Activated T-cell treated with anti-CD3 and anti-CD28 coated beads for 1 hour (primary cell): ENCODE measurements at regions not wholly inside any gene's neighbourhood (a gene's known extent, or its start where the extent isn't known, plus 50 kb on each side); places are given as distances from the start of the nearest gene placed in this dataset.
"Not testable (repeated sequence)": the region's sequence is repeated elsewhere in the genome, so short reads cannot be mapped to it uniquely, and the experiment has no call there.

Source experiments
- DNase-seq: peaks from one replicate; pipeline ENCODE4 v3.0.0-alpha.2; 2020; ENCODE audit warnings: low read depth

GRCh38 chrX:848386-848785 is 217.8 kb downstream of the SHOX start:
- no peak for DNase-seq

DNA sequence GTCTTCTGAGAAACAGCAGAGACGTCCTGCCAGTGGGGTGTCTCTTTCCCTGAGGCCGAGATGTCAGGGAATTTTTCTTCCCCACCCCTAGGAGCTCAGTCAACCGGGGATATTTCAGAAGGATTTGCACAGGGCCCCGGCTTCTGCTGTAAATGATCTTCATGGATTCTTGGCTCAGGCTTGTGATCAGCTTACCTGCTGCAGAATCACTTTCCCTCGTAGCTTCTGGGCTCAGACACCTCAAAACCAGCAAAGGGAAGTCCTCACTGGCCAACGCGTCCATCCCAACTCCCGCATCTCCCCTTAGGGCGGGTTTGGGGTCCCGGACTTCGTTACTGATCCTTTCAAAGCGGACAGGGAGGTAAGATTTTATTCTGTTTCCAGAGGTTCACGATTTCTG is 212.7 kb downstream of the SHOX start:
- DNase-seq = no peak

DNA sequence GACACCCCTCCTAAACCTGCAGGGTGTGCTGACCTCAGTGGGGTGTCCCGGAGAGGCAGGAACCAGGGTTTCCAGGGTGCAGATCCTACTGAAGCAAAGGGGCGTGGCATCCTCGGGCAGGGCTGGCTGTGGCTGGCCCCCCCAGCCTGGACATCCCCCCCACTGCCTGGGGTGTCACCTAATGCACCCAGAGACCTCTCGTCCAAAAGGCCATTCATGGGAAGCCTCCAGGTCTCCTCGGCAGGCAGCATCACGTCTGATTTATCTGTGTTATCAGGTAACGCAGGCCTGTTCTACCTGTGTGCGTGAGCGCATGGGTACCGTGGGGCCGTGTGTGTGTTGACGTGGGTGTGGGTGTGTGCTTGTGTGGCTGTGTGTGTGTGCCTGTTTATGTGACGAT is 210.0 kb downstream of the SHOX start:
- no peak for DNase-seq

- DNase-seq = not testable (repeated sequence)
These were observed 208.1 kb downstream of the SHOX start for GRCh38 chrX:838666-839065.

GRCh38 chrX:835857-836256 is 205.3 kb downstream of the SHOX start:
- DNase-seq = not testable (repeated sequence)

DNA sequence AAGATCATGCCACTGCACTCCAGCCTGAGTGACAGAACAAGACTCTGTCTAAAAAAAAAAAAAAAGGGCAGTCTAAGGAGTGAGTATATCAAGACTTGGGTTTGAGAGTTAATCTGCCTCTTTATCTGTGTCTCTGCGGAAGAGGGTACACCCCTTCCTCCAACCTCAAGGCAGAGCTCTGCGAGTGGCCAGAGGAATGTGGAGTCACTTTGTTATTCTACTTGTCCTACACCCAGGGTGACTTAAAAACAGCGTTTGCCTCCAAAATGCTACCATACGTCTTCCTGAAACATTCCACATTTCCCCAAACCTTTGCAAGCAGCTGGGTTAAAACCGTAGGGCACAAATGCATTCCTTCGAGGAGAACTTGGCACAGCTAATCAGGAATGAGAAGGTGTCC is 199.9 kb downstream of the SHOX start:
- no peak for DNase-seq

- no peak for DNase-seq
These were observed 198.6 kb downstream of the SHOX start for GRCh38 chrX:829145-829544.

- DNase-seq = no peak
These were observed 197.9 kb downstream of the SHOX start for GRCh38 chrX:828411-828959.

DNA sequence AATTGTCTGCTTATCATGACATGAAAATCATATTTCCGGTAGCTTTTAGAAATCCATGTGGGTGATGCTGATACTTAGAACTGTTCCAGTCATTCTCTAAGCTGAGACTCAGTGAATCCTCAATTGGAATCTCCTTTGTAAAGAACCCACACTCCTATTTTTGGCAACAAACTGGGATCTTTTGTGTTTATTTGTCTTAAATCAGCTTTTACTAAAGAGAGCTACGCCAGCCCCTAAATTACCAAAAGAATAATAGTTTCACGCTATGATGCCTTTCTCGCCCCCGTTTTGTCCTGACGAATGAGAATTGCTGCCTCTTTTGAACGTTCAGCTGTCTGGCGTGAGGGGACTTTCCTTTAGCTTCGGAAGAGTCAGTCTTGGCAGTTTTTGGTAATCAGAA is 195.9 kb downstream of the SHOX start:
- DNase-seq = no peak

DNA sequence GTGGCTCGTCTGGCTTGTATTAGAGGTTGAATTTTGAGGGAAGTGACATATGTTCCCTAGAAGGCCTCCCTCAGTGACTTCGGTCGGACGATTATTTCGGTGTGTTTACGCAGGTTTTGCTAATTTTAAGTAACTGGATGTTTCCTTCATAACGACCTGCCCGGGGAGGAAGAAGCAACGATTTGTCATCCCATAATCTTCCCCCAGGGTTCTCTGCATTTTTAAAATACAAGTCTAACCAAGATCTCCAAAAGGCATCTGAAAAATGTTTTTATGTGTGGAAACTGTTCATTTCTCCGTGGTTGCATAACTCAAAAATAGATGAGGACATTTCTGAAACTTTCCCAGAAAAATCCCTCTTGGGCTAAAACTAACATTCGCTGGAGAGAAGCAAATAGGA is 195.4 kb downstream of the SHOX start:
- no peak for DNase-seq

- not testable (repeated sequence) for DNase-seq
These were observed 192.5 kb downstream of the SHOX start for GRCh38 chrX:823073-823472.

DNA sequence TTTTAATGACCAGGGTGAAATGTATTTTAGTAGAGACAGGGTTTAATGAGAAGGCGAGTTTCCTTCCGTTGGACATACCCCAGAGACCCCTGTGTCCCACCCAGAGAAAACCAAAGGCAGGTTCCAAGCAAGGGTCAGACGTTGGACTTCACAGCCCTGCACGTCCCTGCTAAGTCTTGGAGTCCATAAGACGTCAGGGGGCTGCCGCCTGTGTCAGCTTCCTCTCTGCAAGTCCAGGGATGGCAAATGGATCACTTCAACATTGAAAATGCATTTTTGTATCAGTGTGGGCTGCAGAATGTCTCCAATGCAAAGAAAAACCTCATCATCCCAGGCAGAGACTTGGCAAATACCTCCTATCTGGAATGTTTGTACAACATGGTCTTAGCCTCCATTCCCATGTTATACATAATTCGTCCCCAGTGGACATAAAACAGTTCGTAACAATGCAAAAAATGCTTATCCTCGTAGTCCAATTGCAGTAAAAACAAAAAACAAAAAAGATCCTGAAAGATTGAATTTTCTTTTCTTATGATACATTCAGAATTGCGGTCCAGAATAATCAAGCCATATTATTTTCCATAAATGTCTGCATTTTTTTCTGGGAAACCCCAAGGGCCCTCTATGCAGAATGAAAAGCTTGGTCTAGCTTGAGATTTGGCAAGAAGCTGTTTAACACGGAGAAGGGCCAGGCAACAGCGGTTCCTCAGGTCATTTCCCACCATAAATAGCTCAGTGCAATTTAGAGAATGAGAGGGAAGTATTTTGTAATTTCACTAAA is 190.9 kb downstream of the SHOX start:
- no peak for DNase-seq

DNA sequence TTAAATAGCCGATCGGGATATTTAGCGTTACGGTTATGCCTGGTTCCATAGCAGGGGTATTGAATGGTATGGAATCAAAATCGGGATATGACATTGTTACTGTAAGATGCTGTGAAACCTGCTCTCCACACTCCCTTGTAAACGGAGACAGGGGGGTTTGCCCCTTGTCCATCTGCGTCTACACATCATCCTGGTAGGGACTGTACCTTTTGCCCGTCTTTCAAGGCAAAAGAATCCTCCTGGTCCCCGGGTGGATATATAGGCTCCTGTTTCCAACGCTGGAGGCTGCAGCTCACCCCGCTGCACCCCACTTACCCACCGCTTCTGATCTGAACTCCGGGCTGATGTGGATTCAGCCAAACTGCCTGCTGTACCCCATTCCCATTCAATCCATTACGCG is 189.1 kb downstream of the SHOX start:
- DNase-seq = no peak

DNA sequence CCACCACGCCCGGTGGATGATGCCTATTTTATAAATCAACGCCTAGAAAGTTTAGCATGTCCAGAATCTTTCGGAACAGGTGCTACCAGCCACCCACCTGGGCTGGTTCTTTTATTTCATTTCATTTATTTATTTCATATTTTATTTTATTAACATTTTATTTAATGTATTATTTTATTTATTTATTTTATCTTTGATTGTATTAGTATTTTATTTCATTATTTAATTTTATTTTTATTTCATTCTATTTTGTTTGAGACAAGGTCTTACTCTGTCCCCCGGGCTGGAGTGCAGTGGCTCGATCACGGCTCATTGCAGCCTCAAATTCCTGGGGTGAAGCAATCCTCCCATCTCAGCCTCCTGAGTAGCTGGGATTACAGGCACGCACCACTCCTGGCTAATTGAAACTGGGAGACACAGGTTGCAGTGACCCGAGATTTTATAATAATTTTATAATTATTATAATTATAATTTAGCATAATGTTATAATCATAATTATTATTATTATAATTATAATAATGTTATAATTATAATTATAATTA is 187.2 kb downstream of the SHOX start:
- no peak for DNase-seq

DNA sequence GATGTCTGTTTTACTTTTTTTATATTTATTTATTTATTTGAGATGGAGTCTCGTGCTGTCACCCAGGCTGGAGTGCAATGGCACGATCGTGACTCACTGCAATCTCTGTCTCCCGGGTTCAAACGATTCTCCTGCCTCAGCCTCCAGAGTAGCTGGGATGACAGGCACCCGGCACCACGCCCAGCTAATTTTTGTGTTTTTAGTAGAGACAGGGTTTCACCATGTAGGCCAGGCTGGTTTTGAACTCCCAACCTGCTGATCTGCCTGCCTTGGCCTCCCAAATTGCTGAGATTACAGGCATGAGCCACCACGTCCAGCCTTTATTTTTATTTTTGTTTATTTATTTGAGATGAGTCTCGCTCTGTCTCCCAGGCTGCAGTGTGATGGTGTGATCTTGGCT is 186.6 kb downstream of the SHOX start:
- DNase-seq = not testable (repeated sequence)

- DNase-seq = no peak
These were observed 185.8 kb downstream of the SHOX start for GRCh38 chrX:816411-816810.

GRCh38 chrX:810186-810585 is 179.6 kb downstream of the SHOX start:
- no peak for DNase-seq

GRCh38 chrX:809081-809480 is 178.5 kb downstream of the SHOX start:
- no peak for DNase-seq

GRCh38 chrX:806586-806985 is 176.0 kb downstream of the SHOX start:
- no peak for DNase-seq

DNA sequence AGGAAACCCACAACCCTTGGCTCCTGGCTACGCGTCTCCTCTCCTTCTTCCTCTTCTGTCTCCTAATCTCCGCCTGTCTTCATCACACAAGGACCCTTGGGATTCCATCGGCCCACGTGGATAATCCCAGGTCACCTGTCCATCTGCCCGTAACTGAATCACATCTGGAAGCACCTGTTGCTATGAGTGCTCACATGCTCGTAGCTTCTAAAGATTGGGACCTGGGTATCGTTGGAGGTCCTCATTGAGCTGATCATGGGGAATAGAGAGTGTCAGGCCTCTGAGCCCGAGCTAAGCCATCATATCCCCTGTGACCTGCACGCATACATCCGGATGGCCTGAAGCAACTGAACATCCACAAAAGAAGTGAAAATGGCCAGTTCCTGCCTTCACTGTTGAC is 175.4 kb downstream of the SHOX start:
- no peak for DNase-seq

GRCh38 chrX:805103-805670 is 174.6 kb downstream of the SHOX start:
- DNase-seq = no peak

GRCh38 chrX:802846-803245 is 172.3 kb downstream of the SHOX start:
- DNase-seq = no peak

DNA sequence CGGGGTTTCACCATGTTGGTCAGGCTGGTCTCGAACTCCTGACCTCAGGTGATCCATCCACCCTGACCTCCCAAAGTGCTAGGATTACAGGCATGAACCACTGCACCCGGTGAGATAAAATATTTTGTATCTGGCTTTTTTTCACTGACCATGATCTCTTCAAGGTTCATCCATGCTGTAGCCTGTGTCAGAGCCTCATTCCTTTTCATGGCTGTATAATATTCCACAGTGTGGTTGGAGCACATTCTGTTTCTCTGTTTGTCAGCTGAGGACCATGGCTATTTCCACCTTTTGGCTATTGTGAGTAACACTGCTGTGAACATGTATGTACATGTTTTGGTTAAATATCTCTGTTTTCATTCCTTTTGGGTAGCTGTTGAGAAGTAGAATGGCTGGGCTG is 169.2 kb downstream of the SHOX start:
- DNase-seq = no peak

GRCh38 chrX:794311-794710 is 163.7 kb downstream of the SHOX start:
- DNase-seq = no peak
